ENCODE measurements at regions not wholly inside any gene's neighbourhood (a gene's known extent, or its start where the extent isn't known, plus 50 kb on each side); places are given as distances from the start of the nearest gene placed in this dataset.

DNA sequence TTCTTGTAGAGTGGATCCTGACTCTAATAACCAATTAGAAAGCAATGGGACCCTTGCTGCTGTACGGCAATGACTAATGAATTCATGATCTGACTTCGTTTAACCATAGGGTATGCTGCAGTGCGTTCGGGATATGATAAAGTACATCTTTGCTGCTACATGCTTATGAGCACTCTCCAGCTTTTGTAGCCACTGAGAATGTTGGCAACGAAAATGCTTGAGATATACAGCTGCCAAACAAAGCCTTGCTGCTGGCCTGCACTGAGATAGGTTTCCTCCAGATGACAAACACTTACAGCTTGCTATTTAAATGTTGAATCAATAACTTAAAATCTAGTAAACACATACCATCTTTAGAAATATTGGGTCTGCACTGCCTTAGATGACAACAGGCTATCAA, 372.4 kb upstream of the SLC8A1 start:
- H3K4me1 Mint-ChIP-seq (ENCODE audit: unreplicated experiment): no peaks in the 10 kb centered on the region
- H3K9me3 Mint-ChIP-seq (ENCODE audit: unreplicated experiment): peaks cover 7% of the 10 kb centered on the region
- TF ChIP-seq, protein P1, sequence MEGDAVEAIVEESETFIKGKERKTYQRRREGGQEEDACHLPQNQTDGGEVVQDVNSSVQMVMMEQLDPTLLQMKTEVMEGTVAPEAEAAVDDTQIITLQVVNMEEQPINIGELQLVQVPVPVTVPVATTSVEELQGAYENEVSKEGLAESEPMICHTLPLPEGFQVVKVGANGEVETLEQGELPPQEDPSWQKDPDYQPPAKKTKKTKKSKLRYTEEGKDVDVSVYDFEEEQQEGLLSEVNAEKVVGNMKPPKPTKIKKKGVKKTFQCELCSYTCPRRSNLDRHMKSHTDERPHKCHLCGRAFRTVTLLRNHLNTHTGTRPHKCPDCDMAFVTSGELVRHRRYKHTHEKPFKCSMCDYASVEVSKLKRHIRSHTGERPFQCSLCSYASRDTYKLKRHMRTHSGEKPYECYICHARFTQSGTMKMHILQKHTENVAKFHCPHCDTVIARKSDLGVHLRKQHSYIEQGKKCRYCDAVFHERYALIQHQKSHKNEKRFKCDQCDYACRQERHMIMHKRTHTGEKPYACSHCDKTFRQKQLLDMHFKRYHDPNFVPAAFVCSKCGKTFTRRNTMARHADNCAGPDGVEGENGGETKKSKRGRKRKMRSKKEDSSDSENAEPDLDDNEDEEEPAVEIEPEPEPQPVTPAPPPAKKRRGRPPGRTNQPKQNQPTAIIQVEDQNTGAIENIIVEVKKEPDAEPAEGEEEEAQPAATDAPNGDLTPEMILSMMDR (IDR thresholded peaks at IDR 0.05): no peak
- H3K4me3 Mint-ChIP-seq (ENCODE audit: unreplicated experiment): no peak overlapping the region
- peaks cover 3% of the 10 kb centered on the region for H3K27me3 Mint-ChIP-seq (ENCODE audit: unreplicated experiment)
- DNase-seq (ENCODE audit: extremely low spot score, unreplicated experiment): no peak
- H3K36me3 Mint-ChIP-seq (ENCODE audit: unreplicated experiment): no peaks in the 10 kb centered on the region
- H3K27ac Mint-ChIP-seq (ENCODE audit: unreplicated experiment): no peak overlapping the region

DNA sequence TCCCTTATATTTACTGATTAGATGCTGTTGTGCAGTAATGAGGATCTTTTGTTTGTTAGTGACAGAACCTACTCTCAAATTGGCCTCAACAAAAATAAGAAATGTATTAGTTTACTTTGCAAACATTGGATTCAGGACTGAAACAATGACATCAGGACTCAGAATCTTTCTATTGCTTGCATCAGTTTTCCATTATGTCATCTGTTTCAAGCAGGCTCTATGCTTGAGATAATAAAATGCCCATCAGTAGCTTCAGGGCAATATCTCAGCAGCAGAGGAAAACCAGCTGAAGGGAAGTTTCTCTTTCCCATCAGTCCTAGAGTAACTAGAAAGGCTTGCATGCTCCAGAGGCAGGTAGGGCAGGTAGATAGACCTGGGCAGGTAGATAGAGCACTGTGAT, 375.5 kb upstream of the SLC8A1 start:
- no peaks in the 10 kb centered on the region for H3K36me3 Mint-ChIP-seq (ENCODE audit: unreplicated experiment)
- no peak overlapping the region for H3K27ac Mint-ChIP-seq (ENCODE audit: unreplicated experiment)

DNA sequence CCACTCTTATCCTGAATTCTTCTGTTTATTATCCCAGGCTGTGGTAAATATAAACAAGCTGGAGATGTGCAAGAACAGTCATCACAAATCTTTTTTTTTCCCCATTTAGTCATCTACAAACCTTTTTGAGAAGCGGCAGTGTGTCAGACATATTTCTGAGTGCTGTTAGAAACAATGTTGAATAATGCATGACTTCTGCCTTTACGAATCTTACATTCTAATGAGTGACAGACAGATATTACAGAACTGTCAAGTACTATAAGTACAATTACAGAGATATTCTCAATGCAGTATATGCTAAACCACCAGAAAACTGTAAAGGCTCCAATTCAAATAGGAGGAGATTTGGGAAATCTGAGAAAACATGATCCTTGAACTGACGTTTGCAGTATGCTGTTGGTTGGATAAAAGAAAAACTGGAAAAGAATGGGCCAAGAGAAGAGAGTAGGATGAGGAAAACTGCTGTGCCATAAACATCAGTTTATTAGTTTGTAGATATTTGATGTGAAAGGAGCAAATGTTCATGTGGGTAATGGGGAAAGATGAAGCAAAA, 379.5 kb upstream of the SLC8A1 start:
- Mint-ChIP-seq H3K36me3 (ENCODE audit: unreplicated experiment) (no peaks in the 10 kb centered on the region), H3K9me3 (ENCODE audit: unreplicated experiment) (no peaks in the 10 kb centered on the region), H3K4me1 (ENCODE audit: unreplicated experiment) (no peaks in the 10 kb centered on the region), H3K27me3 (ENCODE audit: unreplicated experiment) (no peaks in the 10 kb centered on the region), H3K4me3 (ENCODE audit: unreplicated experiment) (no peak overlapping the region), H3K27ac (ENCODE audit: unreplicated experiment) (no peak overlapping the region)
- no peak for DNase-seq (ENCODE audit: extremely low spot score, unreplicated experiment)
- TF ChIP-seq, protein P1 (IDR thresholded peaks at IDR 0.05): no peak

More for the DNA sequence above, 375.5 kb upstream of the SLC8A1 start:
- TF ChIP-seq, protein P1 (IDR thresholded peaks at IDR 0.05): no peak
- H3K4me1 Mint-ChIP-seq (ENCODE audit: unreplicated experiment): no peaks in the 10 kb centered on the region
- no peaks in the 10 kb centered on the region for H3K27me3 Mint-ChIP-seq (ENCODE audit: unreplicated experiment)
- no peak for DNase-seq (ENCODE audit: extremely low spot score, unreplicated experiment)
- no peak overlapping the region for H3K4me3 Mint-ChIP-seq (ENCODE audit: unreplicated experiment)
- H3K9me3 Mint-ChIP-seq (ENCODE audit: unreplicated experiment): no peaks in the 10 kb centered on the region

DNA sequence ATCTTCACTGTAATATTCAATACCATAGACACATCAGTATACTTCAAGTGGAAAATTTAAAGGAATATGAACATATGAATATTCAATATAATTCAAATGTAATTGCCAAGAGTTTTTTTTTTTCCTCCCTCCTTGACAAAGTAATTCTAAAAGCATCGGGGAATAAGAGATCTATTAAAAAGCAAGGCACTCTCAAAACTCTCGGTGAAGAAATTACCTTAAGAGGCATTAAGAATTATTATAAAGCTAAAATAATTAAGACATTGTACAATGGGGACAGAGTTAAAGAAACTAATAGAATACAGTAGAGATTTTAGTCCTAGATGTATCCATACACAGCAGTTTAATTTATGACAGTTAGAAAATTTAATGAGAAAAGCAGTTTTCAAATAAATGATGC, 390.0 kb upstream of the SLC8A1 start:
- TF ChIP-seq, protein P1 (IDR thresholded peaks at IDR 0.05): no peak
- H3K36me3 Mint-ChIP-seq (ENCODE audit: unreplicated experiment): no peaks in the 10 kb centered on the region

DNA sequence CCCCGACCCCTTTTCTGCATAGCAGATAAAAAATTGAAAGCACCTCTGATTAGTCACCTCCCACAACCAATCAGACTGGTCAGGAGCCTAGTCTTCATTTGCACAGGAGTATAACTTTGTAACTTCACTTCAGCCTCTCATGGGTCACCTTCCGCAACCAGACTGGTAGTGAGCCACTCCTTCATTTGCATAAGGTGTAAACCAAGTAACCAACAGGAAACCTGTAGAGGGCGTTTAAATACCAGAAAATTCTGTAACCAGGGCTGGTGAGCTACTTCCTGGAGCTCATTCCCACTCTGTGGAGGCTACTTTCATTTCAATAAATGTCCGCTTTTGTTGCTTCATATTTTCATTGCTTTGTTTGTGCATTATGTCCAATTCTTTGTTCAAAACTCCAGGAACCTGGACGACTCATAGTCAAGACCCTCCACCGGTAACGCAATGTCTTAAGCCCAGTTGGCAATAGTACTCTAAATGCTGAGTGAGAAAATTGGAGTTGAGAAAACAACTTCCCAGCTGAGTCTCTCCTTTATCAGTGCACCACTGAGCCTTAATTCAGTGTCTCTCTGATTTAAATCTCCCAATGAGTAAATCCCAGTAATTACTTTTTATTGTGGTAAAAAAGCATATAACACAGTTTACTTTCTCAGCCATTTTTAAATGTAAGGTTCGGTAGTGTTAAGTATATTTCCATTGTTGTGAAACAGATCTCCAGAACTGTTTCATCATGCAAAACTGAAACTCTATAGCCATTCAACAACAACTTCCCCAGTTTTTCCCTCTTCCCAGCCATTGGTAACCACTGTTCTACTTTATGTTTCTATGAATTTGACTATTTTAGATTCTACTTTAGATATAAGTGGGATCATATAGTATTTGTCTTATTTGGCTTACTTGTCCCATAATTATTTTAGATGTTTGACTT, 392.7 kb upstream of the SLC8A1 start:
- H3K9me3 Mint-ChIP-seq (ENCODE audit: unreplicated experiment): no peaks in the 10 kb centered on the region
- H3K4me1 Mint-ChIP-seq (ENCODE audit: unreplicated experiment): no peaks in the 10 kb centered on the region
- H3K36me3 Mint-ChIP-seq (ENCODE audit: unreplicated experiment): no peaks in the 10 kb centered on the region
- no peaks in the 10 kb centered on the region for H3K27me3 Mint-ChIP-seq (ENCODE audit: unreplicated experiment)
- no peak overlapping the region for H3K27ac Mint-ChIP-seq (ENCODE audit: unreplicated experiment)
- no peak for DNase-seq (ENCODE audit: extremely low spot score, unreplicated experiment)
- TF ChIP-seq, protein P1 (IDR thresholded peaks at IDR 0.05): no peak
- H3K4me3 Mint-ChIP-seq (ENCODE audit: unreplicated experiment): no peak overlapping the region

More for the DNA sequence above, 390.0 kb upstream of the SLC8A1 start:
- no peak overlapping the region for H3K4me3 Mint-ChIP-seq (ENCODE audit: unreplicated experiment)
- no peaks in the 10 kb centered on the region for H3K4me1 Mint-ChIP-seq (ENCODE audit: unreplicated experiment)
- H3K9me3 Mint-ChIP-seq (ENCODE audit: unreplicated experiment): no peaks in the 10 kb centered on the region
- H3K27ac Mint-ChIP-seq (ENCODE audit: unreplicated experiment): no peak overlapping the region
- no peak for DNase-seq (ENCODE audit: extremely low spot score, unreplicated experiment)
- H3K27me3 Mint-ChIP-seq (ENCODE audit: unreplicated experiment): peaks cover 2% of the 10 kb centered on the region
